GM19035 (cell line): ENCODE measurements at regions not wholly inside any gene's neighbourhood (a gene's known extent, or its start where the extent isn't known, plus 50 kb on each side); places are given as distances from the start of the nearest gene placed in this dataset.

Experiments used
- ATAC-seq: cut with Tn5 transposase; IDR thresholded peaks from one replicate; pipeline ENCODE4 v1.9.1; 2021; ENCODE audit not compliant: unreplicated experiment

GRCh38 chr2:153808679-153809078 is 63.0 kb upstream of the GALNT13 start:
- no peak for ATAC-seq

- no peak for ATAC-seq
These were observed 60.2 kb upstream of the GALNT13 start for GRCh38 chr2:153811516-153811915.

- no peak for ATAC-seq
These were observed 59.1 kb upstream of the GALNT13 start for GRCh38 chr2:153812632-153813031.

- ATAC-seq, result no peak
These were observed 53.5 kb upstream of the GALNT13 start for GRCh38 chr2:153818242-153818641.

GRCh38 chr2:153819074-153819473 is 52.6 kb upstream of the GALNT13 start:
- ATAC-seq, result no peak

- no peak for ATAC-seq
These were observed 52.2 kb upstream of the GALNT13 start for GRCh38 chr2:153819501-153819900.
